T-helper 17 cell (primary cell): ENCODE measurements at regions not wholly inside any gene's neighbourhood (a gene's known extent, or its start where the extent isn't known, plus 50 kb on each side); places are given as distances from the start of the nearest gene placed in this dataset.
"Not testable (repeated sequence)": the region's sequence is repeated elsewhere in the genome, so short reads cannot be mapped to it uniquely, and the experiment has no call there.

Experiments used
- ATAC-seq: fragments of 150-1000 bp; cut with Tn5 transposase; 2 replicates; pipeline ENCODE4 v1.10.0; 2021; ENCODE audit warnings: mild to moderate bottlenecking, moderate library complexity
- DNase-seq, 3 donors: peaks; one replicate each; pipeline versions ENCODE4 v3.0.0 to v3.0.0-alpha.2; 2020 to 2021
- H3K9me3 ChIP-seq: one replicate; pipeline ENCODE4 v1.7.0; 2013; ENCODE audit warnings: low read length, mild to moderate bottlenecking; ENCODE audit not compliant: control insufficient read depth, poor library complexity, severe bottlenecking
- H3K27ac Mint-ChIP-seq: one replicate; pipeline ENCODE4 v1.8.0; 2022; ENCODE audit warnings: mild to moderate bottlenecking, moderate library complexity, mixed read lengths
- H3K27me3 Mint-ChIP-seq: one replicate; pipeline ENCODE4 v1.8.0; 2022; ENCODE audit warnings: mixed read lengths
- H3K36me3 Mint-ChIP-seq: one replicate; pipeline ENCODE4 v1.8.0; 2022; ENCODE audit warnings: low read depth, mixed read lengths
- H3K4me1 Mint-ChIP-seq: one replicate; pipeline ENCODE4 v1.8.0; 2022; ENCODE audit warnings: mild to moderate bottlenecking, mixed read lengths
- H3K4me3 Mint-ChIP-seq: one replicate; pipeline ENCODE4 v1.8.0; 2022; ENCODE audit warnings: mild to moderate bottlenecking, moderate library complexity, mixed read lengths

DNA sequence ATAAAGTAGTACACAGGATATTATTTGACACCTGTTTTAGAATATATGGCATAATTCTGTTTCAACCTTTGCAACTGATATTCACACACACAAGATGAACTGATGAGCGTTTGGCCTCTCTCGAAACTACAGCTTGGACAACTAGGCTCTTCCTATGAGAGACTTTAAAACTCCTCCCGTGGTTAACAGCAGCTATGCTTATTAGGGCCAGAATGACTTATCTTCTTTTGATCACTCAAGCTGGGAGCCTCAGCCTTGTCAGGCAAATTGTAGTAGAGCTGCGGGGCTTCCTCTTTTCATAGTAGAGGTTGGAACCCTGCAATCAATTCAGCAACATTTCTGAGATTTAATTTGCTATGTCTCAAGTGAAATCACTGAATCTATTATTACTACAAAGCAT is 381.3 kb upstream of the ANKRD20A1 start:
- not testable (repeated sequence) for H3K4me1 Mint-ChIP-seq, H3K36me3 Mint-ChIP-seq, H3K4me3 Mint-ChIP-seq

GRCh38 chr9:67470739-67471138 is 388.0 kb upstream of the ANKRD20A1 start:
- not testable (repeated sequence) for H3K4me1 Mint-ChIP-seq, H3K36me3 Mint-ChIP-seq, ATAC-seq, H3K4me3 Mint-ChIP-seq, H3K27me3 Mint-ChIP-seq, H3K9me3 ChIP-seq, H3K27ac Mint-ChIP-seq, DNase-seq

More for the DNA sequence above, 381.3 kb upstream of the ANKRD20A1 start:
- H3K9me3 ChIP-seq, H3K27me3 Mint-ChIP-seq, DNase-seq, H3K27ac Mint-ChIP-seq, ATAC-seq: not testable (repeated sequence)

DNA sequence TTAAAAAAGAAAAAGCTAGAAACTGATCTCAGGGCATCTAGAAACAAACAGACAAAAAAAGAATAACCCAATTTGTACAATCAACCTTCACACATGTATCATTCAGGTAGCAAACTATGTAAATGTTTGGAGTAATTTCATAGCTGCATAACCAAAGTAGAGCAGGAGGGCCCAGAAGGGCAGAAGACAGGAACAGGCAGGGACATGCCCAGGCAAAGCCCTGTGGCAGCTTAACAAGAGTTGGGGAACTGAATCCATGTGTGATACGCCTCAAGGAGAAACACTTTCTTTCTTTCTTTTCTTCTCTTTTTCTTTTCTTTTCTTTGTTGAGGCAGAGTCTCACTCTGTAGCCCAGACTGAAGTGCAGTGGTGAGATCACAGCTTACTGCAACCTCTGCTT is 390.4 kb upstream of the ANKRD20A1 start:
- H3K27me3 Mint-ChIP-seq, H3K4me3 Mint-ChIP-seq, H3K9me3 ChIP-seq, DNase-seq, H3K27ac Mint-ChIP-seq, H3K4me1 Mint-ChIP-seq, ATAC-seq, H3K36me3 Mint-ChIP-seq: not testable (repeated sequence)

DNA sequence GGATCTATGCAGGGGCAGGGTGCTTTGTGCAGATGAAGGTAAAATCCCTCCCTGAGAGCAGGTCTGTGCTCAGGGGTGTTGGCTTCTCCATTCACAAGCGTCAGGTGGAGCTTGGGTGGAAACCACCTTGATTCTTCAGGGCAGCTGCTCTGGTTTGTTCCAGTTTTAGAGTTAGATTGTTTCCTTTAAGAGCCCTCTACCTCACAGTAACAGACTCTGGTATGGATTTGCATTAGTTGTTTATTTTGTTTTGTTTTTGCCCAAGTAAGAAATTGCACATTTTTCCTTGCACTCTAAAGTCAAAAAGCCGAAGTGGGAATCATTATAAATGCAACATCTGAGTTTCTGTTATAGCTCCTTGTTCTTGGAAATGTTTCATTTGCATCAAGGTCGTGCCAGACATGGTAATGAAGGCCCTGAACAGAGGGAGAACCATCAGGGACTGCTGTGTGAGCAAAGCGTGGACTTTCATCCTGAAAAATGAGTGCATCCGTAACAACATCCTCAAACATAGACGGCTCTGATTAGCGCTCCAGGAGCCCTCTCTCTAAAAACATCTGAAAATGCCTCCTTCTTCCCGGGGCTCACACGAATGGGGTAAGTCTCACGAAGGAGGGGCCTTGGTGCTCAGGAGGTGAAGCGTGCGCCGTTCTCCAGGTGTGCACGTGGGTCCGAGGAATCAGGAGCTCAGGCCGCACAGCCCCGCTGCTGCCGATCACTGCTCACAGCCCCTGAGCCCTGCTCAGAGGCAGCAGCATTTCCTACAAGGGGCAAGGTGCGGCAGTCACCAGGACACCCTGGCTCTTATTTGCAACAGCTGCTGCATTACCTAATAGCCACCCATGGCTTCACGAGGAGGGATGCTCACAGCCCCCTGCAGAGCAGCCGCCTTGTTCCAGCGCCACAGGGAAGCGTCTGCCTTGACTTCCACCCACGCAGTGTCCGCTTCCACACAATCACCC is 396.7 kb upstream of the ANKRD20A1 start:
- not testable (repeated sequence) for H3K9me3 ChIP-seq, H3K27me3 Mint-ChIP-seq, H3K27ac Mint-ChIP-seq, H3K4me1 Mint-ChIP-seq, H3K4me3 Mint-ChIP-seq, DNase-seq, ATAC-seq, H3K36me3 Mint-ChIP-seq

- not testable (repeated sequence) for H3K4me3 Mint-ChIP-seq, H3K27ac Mint-ChIP-seq, DNase-seq, H3K4me1 Mint-ChIP-seq, H3K36me3 Mint-ChIP-seq, H3K27me3 Mint-ChIP-seq, ATAC-seq, H3K9me3 ChIP-seq
Observed at GRCh38 chr9:67452941-67453340, 405.8 kb upstream of the ANKRD20A1 start.

DNA sequence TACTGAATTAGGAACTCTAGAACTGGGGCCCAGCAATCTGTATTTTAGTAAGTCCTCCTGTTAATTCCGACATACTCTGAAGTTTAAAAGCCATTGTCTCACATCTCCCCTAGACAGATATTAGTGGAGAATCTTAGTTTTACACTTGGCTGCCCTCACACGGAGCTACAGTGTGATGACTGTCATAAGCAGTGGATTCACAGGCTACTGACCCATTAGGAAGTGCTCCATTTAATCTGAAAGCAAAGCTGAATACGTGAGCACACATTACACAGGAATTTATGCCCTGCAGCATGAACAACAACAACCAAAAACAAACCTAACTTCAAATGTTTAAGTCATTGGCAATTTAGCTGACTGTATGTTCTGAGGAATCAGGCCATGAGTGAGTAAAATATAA is 416.4 kb upstream of the ANKRD20A1 start:
- H3K27ac Mint-ChIP-seq, H3K27me3 Mint-ChIP-seq, H3K36me3 Mint-ChIP-seq, H3K4me1 Mint-ChIP-seq, DNase-seq, H3K4me3 Mint-ChIP-seq, H3K9me3 ChIP-seq, ATAC-seq: not testable (repeated sequence)

DNA sequence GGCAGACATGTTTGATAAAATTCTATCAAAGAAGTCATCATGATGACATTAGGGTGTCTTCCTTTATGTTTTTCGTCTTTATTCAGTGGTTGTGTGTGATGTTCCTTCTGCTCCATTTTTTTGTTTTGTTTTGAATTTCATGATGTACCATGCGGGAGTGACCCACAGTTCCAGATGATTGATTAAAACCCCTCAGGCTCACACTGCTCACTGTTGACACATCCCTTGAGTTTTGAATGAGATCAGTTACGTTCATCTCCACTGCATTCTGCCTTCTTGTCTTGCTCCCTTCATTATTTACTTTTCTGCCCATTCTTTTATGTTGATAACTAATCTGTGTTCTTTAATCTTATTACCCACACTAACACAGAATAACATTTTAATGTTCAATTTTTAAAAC is 421.7 kb upstream of the ANKRD20A1 start:
- H3K36me3 Mint-ChIP-seq, DNase-seq, H3K4me1 Mint-ChIP-seq, H3K27me3 Mint-ChIP-seq, H3K27ac Mint-ChIP-seq, H3K9me3 ChIP-seq, ATAC-seq, H3K4me3 Mint-ChIP-seq: not testable (repeated sequence)

- H3K36me3 Mint-ChIP-seq, ATAC-seq, H3K9me3 ChIP-seq, DNase-seq, H3K4me3 Mint-ChIP-seq, H3K4me1 Mint-ChIP-seq, H3K27ac Mint-ChIP-seq, H3K27me3 Mint-ChIP-seq: not testable (repeated sequence)
Observed at GRCh38 chr9:67424881-67425280, 432.5 kb upstream of the SPATA31A3 start.

- not testable (repeated sequence) for H3K27me3 Mint-ChIP-seq, H3K4me1 Mint-ChIP-seq, H3K4me3 Mint-ChIP-seq, DNase-seq, H3K36me3 Mint-ChIP-seq, H3K9me3 ChIP-seq, ATAC-seq, H3K27ac Mint-ChIP-seq
Observed at GRCh38 chr9:67423049-67423728, 430.8 kb upstream of the SPATA31A3 start.

DNA sequence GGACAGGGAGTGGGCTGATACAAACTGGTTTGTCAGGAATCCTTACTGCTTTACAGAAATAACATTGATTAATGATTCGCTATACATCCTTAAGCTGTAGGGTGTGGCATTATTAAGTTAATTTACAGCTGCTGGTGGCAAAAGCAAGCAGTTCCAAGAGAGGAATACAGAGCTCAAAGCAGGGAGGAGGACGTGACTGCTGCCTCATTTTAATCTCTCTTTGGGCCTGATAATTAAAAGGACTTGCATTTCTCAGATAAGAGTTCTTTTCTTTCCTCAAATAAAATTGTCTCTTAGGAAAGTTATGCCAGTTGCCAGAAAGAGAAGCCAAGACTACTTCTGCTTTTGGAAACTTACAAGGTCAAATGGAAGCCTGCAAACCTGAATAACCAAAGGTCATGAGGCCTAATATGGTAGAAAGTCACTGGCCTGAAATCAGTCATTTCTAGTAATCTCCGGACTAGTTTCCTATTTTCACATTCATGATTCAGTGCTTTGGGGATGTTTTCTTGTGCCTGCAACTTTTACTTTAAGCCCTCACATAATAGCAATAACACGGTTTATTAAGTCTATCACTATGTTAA is 426.2 kb upstream of the SPATA31A3 start:
- not testable (repeated sequence) for H3K27me3 Mint-ChIP-seq, H3K4me1 Mint-ChIP-seq, ATAC-seq, H3K4me3 Mint-ChIP-seq, H3K27ac Mint-ChIP-seq, H3K9me3 ChIP-seq, H3K36me3 Mint-ChIP-seq, DNase-seq

DNA sequence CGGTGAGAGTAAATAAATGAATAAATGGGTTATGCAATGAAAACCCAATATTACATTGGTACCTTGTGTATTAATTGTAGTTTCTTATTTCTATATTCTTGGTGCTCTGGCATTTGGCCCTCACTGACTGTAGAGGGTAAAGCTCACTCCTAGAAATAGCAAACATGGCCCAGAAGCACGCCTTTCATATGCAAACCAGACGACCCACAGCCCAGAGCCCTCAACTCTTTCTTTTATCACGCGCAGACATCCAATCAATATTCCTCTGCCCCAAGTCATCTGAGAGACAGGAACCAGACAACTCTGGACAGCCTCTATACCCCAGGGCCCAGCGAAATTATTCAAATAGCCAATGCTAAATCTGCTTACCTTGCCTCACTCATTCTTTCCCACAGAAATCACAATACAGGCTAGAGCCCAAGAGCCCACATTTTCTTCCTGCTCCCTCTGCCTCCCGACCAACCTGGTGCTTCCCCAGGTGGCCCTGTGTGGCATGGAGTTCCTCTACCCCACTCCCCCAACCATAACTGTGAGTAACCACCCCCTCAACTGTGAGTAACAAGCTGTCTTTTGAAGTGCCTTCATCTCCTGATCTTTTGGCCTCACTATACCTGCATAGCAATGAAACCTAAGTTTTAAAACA is 425.1 kb upstream of the SPATA31A3 start:
- not testable (repeated sequence) for H3K27me3 Mint-ChIP-seq, H3K4me3 Mint-ChIP-seq, H3K4me1 Mint-ChIP-seq, ATAC-seq, H3K36me3 Mint-ChIP-seq, H3K27ac Mint-ChIP-seq, DNase-seq, H3K9me3 ChIP-seq

DNA sequence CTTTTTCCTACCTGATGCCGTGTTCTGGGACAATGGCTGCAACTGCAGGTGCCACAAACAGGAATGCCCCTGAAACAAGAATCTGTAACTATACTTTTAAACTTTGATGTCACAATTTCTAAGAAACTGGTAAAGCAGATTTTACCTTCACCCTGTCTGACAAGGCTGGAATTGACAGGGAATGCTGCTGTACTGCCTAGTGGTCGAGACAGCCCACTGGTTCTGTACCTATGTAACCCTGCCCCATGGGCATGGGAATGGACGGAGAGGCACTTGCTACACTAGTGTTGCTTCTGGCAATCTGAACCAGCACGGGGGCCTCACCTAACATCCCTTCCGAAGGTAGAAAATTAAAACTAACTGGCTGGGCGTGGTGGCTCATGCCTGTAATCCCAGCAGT is 424.3 kb upstream of the SPATA31A3 start:
- not testable (repeated sequence) for H3K9me3 ChIP-seq, DNase-seq, H3K27ac Mint-ChIP-seq, H3K27me3 Mint-ChIP-seq, ATAC-seq, H3K36me3 Mint-ChIP-seq, H3K4me3 Mint-ChIP-seq, H3K4me1 Mint-ChIP-seq

- not testable (repeated sequence) for H3K9me3 ChIP-seq, H3K27ac Mint-ChIP-seq, DNase-seq, H3K27me3 Mint-ChIP-seq, H3K36me3 Mint-ChIP-seq, H3K4me1 Mint-ChIP-seq, ATAC-seq, H3K4me3 Mint-ChIP-seq
Observed at GRCh38 chr9:67410606-67411220, 418.4 kb upstream of the SPATA31A3 start.
